HCT116 (cell line): ENCODE measurements at regions not wholly inside any gene's neighbourhood (a gene's known extent, or its start where the extent isn't known, plus 50 kb on each side); places are given as distances from the start of the nearest gene placed in this dataset.

Experiments
- ATAC-seq: fragments of 200-7000 bp; cut with Tn5 transposase; 2 replicates; pipeline ENCODE4 v1.9.1; 2020; ENCODE audit warnings: mild to moderate bottlenecking, moderate library complexity
- BruUV-seq: library from RNA; stranded (reverse); fragments of 400-500 nt; replicated peaks from 2 replicates; lab custom pipeline; 2021; lab: Mats Ljungman, UMichigan
- CTCF ChIA-PET: fragments of 300-600 bp; sonication (Branson Sonifier 250); formaldehyde crosslinking; loops from one replicate; lab custom pipeline; 2021; ENCODE audit warnings: antibody characterized with exemption; lab: Charles Lee
- POLR2A ChIA-PET: fragments of 300-600, 350-600 bp; sonication (Branson Sonifier 250); formaldehyde crosslinking; loops from one replicate; lab custom pipeline; 2021; ENCODE audit warnings: antibody characterized with exemption; lab: Charles Lee
- RAD21 ChIA-PET, 2 experiments: fragments of 300-600 bp; sonication (Branson Sonifier 250); formaldehyde crosslinking; loops; one replicate each; lab custom pipeline; 2023; ENCODE audit warnings: low total read pairs in 2 of 2; ENCODE audit not compliant: uncharacterized antibody in 2 of 2, unreplicated experiment in 2 of 2, low non-redundant PET in 1 of 2; lab: Charles Lee
- DNase-seq: peaks from one replicate; pipeline ENCODE4 v3.0.0-alpha.2; 2010; ENCODE audit warnings: low read depth, low spot score
- H2AFZ ChIP-seq: fragments of 200-600 bp; shearing (Covaris generic), sonication (generic); 2 replicates; pipeline ENCODE4 v1.6.1; 2017; ENCODE audit warnings: low read depth, mixed run types, mixed read lengths, antibody characterized with exemption, low read length; ENCODE audit not compliant: poor library complexity, severe bottlenecking
- H3K27ac ChIP-seq: 2 replicates; pipeline ENCODE4 v1.5.1; 2012; ENCODE audit warnings: low read depth, low read length
- H3K27me3 ChIP-seq: fragments of 200-600 bp; sonication (generic); 2 replicates; pipeline ENCODE4 v1.6.1; 2016; ENCODE audit warnings: mixed run types, low read length, mixed read lengths; ENCODE audit not compliant: insufficient read depth
- H3K36me3 ChIP-seq, 2 experiments: fragments of 200-500 bp in 1 of 2; fragments of 200-600 bp in 1 of 2; sonication (Bioruptor generic) in 1 of 2; sonication (generic) in 1 of 2; 2 replicates each; pipeline versions ENCODE4 v1.5.1 to v1.6.1; 2014 to 2016; ENCODE audit warnings: low read length in 2 of 2, inconsistent platforms in 1 of 2, mixed read lengths in 1 of 2, mixed run types in 1 of 2; ENCODE audit not compliant: insufficient read depth in 2 of 2, control insufficient read depth in 1 of 2
- H3K4me1 ChIP-seq, 2 experiments: fragments of 200-600 bp in 1 of 2; sonication (generic) in 1 of 2; 2 replicates each; pipeline versions ENCODE4 v1.5.1 to v1.6.1; 2012 to 2017; ENCODE audit warnings: low read length in 2 of 2, inconsistent platforms in 1 of 2, mild to moderate bottlenecking in 1 of 2, mixed read lengths in 1 of 2, mixed run types in 1 of 2, moderate library complexity in 1 of 2; ENCODE audit not compliant: insufficient read depth in 2 of 2, control insufficient read depth in 1 of 2
- H3K4me2 ChIP-seq: fragments of 200-600 bp; sonication (generic); 2 replicates; pipeline ENCODE4 v1.6.1; 2017; ENCODE audit warnings: mixed run types, low read length, mixed read lengths
- H3K4me3 ChIP-seq, 2 experiments: fragments of 200-600 bp in 1 of 2; sonication (generic) in 1 of 2; replicated peaks in 1 of 2; 2 replicates each; pipeline ENCODE4 v1.5.1; 2011 to 2016; ENCODE audit warnings: low read length in 2 of 2, control low read depth in 1 of 2, low read depth in 1 of 2, mild to moderate bottlenecking in 1 of 2, mixed read lengths in 1 of 2, mixed run types in 1 of 2
- H3K79me2 ChIP-seq: fragments of 200-600 bp; sonication (generic); 2 replicates; pipeline ENCODE4 v1.6.1; 2017; ENCODE audit warnings: mild to moderate bottlenecking, mixed run types, low read length, moderate library complexity, mixed read lengths; ENCODE audit not compliant: insufficient read depth
- H3K9ac ChIP-seq: fragments of 200-600 bp; sonication (generic); 2 replicates; pipeline ENCODE4 v1.6.1; 2016; ENCODE audit warnings: low read length, mixed read lengths
- H3K9me2 ChIP-seq: fragments of 200-600 bp; sonication (generic), shearing (Covaris generic); 2 replicates; pipeline ENCODE4 v1.6.1; 2017; ENCODE audit warnings: mixed run types, mild to moderate bottlenecking, moderate library complexity; ENCODE audit not compliant: insufficient read depth
- H3K9me3 ChIP-seq, 2 experiments: fragments of 200-500 bp in 1 of 2; fragments of 200-600 bp in 1 of 2; sonication (Bioruptor generic) in 1 of 2; sonication (generic) in 1 of 2; 2 replicates each; pipeline ENCODE4 v1.6.1; 2014 to 2017; ENCODE audit warnings: low read length in 2 of 2, mixed read lengths in 2 of 2, inconsistent platforms in 1 of 2, low read depth in 1 of 2, mild to moderate bottlenecking in 1 of 2, mixed run types in 1 of 2, moderate library complexity in 1 of 2; ENCODE audit not compliant: control insufficient read depth in 1 of 2, insufficient read depth in 1 of 2
- H4K20me1 ChIP-seq: fragments of 200-600 bp; sonication (generic), shearing (Covaris generic); 2 replicates; pipeline ENCODE4 v1.6.1; 2017; ENCODE audit warnings: mixed run types, mild to moderate bottlenecking, moderate library complexity; ENCODE audit not compliant: insufficient read depth
- CBX3 ChIP-seq: IDR thresholded peaks from 2 replicates; pipeline ENCODE4 v1.6.1; 2012; ENCODE audit warnings: low read depth
- EZH2 ChIP-seq: fragments of 200-600 bp; sonication (generic); IDR thresholded peaks from 2 replicates; pipeline ENCODE4 v1.6.1; 2017; ENCODE audit warnings: antibody characterized with exemption, mixed run types
- FOSL1 ChIP-seq: IDR thresholded peaks from 2 replicates; pipeline ENCODE4 v1.6.1; 2012; ENCODE audit warnings: low read depth
- MAX ChIP-seq: IDR thresholded peaks from 2 replicates; pipeline ENCODE4 v1.6.1; 2012
- POLR2AphosphoS5 ChIP-seq: IDR thresholded peaks from 2 replicates; pipeline ENCODE4 v1.6.1; 2011; ENCODE audit warnings: mild to moderate bottlenecking, low read depth, low read length, moderate library complexity
- SRF ChIP-seq: IDR thresholded peaks from 2 replicates; pipeline ENCODE4 v1.6.1; 2012; ENCODE audit warnings: low read depth
- TCF7L2 ChIP-seq: IDR thresholded peaks from 2 replicates; pipeline ENCODE4 v1.7.0; 2011; ENCODE audit warnings: borderline replicate concordance, inconsistent platforms; ENCODE audit not compliant: insufficient read depth, insufficient read length; ENCODE audit errors: extremely low read depth
- ZFX ChIP-seq: fragments of 450-650 bp; IDR thresholded peaks from 2 replicates; pipeline ENCODE4 v1.6.1; 2017
- ZNF274 ChIP-seq: fragments of 200-500 bp; sonication (Bioruptor generic); IDR thresholded peaks from 2 replicates; pipeline ENCODE4 v1.6.1; 2014; ENCODE audit warnings: mild to moderate bottlenecking, low read depth, low read length, inconsistent platforms
- intact Hi-C: fragments of 100-400 bp; cut with micrococcal nuclease; formaldehyde crosslinking; loops from 2 replicates; pipeline ENCODE4 v1.10.0; 2022
- TF ChIP-seq, protein P1 (sequence below), 3 experiments: fragments of 200-600 bp in 1 of 3; sonication (generic) in 1 of 3; IDR thresholded peaks in 2 of 3; conservative IDR thresholded peaks in 1 of 3; 2 replicates each; pipeline ENCODE4 v1.5.1; 2012 to 2017; ENCODE audit warnings: low read depth in 2 of 3, low read length in 2 of 3, antibody characterized with exemption in 1 of 3, borderline replicate concordance in 1 of 3, control low read depth in 1 of 3, mild to moderate bottlenecking in 1 of 3, mixed read lengths in 1 of 3, mixed run types in 1 of 3, moderate library complexity in 1 of 3; ENCODE audit not compliant: insufficient read depth in 1 of 3
- TF ChIP-seq, protein P2 (sequence below): IDR thresholded peaks from 2 replicates; pipeline ENCODE4 v1.6.1; 2011; ENCODE audit warnings: mild to moderate bottlenecking, low read length, moderate library complexity; ENCODE audit not compliant: insufficient replicate concordance; ENCODE audit errors: extremely low read depth

DNA sequence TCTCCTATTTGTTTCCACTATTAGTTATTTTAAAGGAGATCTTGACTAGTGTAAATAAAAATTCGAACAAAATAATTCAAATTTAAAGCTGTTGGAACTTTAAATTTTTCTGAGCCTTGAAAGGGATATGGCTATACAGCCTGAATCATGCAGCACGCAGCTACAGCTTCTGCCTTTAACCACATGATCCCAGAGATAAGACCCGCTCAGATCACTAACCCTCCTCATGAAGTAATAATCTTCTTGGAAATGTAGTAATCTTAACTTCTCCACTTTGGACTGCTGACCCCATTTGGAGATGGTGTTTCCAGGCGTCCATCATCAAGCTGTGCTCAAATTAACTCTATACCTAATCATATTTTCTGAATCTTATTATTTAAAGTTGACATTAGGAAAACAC is 336.6 kb downstream of the DSC3 start:
- TF ChIP-seq SRF (no peak), ZNF274 (no peak), CBX3 (no peak), EZH2 (no peak), ZFX (no peak), TCF7L2 (no peak), POLR2AphosphoS5 (no peak), FOSL1 (no peak), MAX (no peak)
- TF ChIP-seq, protein P1, sequence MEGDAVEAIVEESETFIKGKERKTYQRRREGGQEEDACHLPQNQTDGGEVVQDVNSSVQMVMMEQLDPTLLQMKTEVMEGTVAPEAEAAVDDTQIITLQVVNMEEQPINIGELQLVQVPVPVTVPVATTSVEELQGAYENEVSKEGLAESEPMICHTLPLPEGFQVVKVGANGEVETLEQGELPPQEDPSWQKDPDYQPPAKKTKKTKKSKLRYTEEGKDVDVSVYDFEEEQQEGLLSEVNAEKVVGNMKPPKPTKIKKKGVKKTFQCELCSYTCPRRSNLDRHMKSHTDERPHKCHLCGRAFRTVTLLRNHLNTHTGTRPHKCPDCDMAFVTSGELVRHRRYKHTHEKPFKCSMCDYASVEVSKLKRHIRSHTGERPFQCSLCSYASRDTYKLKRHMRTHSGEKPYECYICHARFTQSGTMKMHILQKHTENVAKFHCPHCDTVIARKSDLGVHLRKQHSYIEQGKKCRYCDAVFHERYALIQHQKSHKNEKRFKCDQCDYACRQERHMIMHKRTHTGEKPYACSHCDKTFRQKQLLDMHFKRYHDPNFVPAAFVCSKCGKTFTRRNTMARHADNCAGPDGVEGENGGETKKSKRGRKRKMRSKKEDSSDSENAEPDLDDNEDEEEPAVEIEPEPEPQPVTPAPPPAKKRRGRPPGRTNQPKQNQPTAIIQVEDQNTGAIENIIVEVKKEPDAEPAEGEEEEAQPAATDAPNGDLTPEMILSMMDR (IDR thresholded peaks at IDR 0.05 in 2 of 3, conservative IDR thresholded peaks at IDR 0.05 in 1 of 3; ENCODE audit: borderline replicate concordance in 1 of 3, insufficient read depth in 1 of 3, low read depth in 2 of 3, low read length in 2 of 3) = no peak
- TF ChIP-seq, protein P2, sequence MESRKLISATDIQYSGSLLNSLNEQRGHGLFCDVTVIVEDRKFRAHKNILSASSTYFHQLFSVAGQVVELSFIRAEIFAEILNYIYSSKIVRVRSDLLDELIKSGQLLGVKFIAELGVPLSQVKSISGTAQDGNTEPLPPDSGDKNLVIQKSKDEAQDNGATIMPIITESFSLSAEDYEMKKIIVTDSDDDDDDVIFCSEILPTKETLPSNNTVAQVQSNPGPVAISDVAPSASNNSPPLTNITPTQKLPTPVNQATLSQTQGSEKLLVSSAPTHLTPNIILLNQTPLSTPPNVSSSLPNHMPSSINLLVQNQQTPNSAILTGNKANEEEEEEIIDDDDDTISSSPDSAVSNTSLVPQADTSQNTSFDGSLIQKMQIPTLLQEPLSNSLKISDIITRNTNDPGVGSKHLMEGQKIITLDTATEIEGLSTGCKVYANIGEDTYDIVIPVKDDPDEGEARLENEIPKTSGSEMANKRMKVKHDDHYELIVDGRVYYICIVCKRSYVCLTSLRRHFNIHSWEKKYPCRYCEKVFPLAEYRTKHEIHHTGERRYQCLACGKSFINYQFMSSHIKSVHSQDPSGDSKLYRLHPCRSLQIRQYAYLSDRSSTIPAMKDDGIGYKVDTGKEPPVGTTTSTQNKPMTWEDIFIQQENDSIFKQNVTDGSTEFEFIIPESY = no peak
- TF ChIP-seq, all 23 proteins: peak for 0

More for the DNA sequence above, 336.6 kb downstream of the DSC3 start:
- no peaks in the 10 kb centered on the region for H3K4me1 ChIP-seq
- no peak overlapping the region for H2AFZ ChIP-seq
- DNase-seq (no peak), ATAC-seq (no peak)
- H3K9me2 ChIP-seq = no peaks in the 10 kb centered on the region
- no peak overlapping the region for H3K4me3 ChIP-seq
- no peak overlapping the region for H3K9ac ChIP-seq
- intact Hi-C loops = no loop called here
- H3K4me2 ChIP-seq = no peak overlapping the region
- H3K9me3 ChIP-seq = no peaks in the 10 kb centered on the region
- CTCF ChIA-PET = no interaction called here
- H3K27ac ChIP-seq = no peak overlapping the region
- H3K27me3 ChIP-seq = no peaks in the 10 kb centered on the region
- no peaks in the 10 kb centered on the region for H3K79me2 ChIP-seq
- POLR2A ChIA-PET = no interaction called here
- no peaks in the 10 kb centered on the region for H4K20me1 ChIP-seq
- no TSS peak for BruUV-seq
- no peaks in the 10 kb centered on the region for H3K36me3 ChIP-seq
- RAD21 ChIA-PET = no interaction called here
